H7 (cell line): ENCODE measurements at regions not wholly inside any gene's neighbourhood (a gene's known extent, or its start where the extent isn't known, plus 50 kb on each side); places are given as distances from the start of the nearest gene placed in this dataset.
A peak's percentile ranks its signal among the peaks of the same experiment; 100 is the strongest.

Experiments used
- DNase-seq: peaks from one replicate; pipeline ENCODE4 v3.0.0; 2012
- H3K27me3 ChIP-seq: 2 replicates; pipeline ENCODE4 v1.6.0; 2011; ENCODE audit warnings: mild to moderate bottlenecking, low read length; ENCODE audit not compliant: control insufficient read depth, insufficient read depth
- H3K36me3 ChIP-seq: replicated peaks from 2 replicates; pipeline ENCODE4 v1.5.1; 2011; ENCODE audit warnings: low read length; ENCODE audit not compliant: control insufficient read depth, insufficient read depth
- H3K4me3 ChIP-seq: 2 replicates; pipeline ENCODE4 v1.5.1; 2011; ENCODE audit warnings: low read depth, mild to moderate bottlenecking, control low read depth, low read length, moderate library complexity; ENCODE audit not compliant: insufficient read depth

- H3K4me3 ChIP-seq, result no peak overlapping the region
- H3K36me3 ChIP-seq, result peaks cover 9% of the 10 kb centered on the region
- H3K27me3 ChIP-seq, result no peaks in the 10 kb centered on the region
- no peak for DNase-seq
Measured at GRCh38 chrX:2618516-2618915, 72.6 kb upstream of the CD99 start.

GRCh38 chrX:2614911-2615310 is 76.2 kb upstream of the CD99 start:
- Histone ChIP-seq H3K36me3 (peaks cover 9% of the 10 kb centered on the region), H3K4me3 (no peak overlapping the region), H3K27me3 (no peaks in the 10 kb centered on the region)
- peak; percentile 47 for DNase-seq

DNA sequence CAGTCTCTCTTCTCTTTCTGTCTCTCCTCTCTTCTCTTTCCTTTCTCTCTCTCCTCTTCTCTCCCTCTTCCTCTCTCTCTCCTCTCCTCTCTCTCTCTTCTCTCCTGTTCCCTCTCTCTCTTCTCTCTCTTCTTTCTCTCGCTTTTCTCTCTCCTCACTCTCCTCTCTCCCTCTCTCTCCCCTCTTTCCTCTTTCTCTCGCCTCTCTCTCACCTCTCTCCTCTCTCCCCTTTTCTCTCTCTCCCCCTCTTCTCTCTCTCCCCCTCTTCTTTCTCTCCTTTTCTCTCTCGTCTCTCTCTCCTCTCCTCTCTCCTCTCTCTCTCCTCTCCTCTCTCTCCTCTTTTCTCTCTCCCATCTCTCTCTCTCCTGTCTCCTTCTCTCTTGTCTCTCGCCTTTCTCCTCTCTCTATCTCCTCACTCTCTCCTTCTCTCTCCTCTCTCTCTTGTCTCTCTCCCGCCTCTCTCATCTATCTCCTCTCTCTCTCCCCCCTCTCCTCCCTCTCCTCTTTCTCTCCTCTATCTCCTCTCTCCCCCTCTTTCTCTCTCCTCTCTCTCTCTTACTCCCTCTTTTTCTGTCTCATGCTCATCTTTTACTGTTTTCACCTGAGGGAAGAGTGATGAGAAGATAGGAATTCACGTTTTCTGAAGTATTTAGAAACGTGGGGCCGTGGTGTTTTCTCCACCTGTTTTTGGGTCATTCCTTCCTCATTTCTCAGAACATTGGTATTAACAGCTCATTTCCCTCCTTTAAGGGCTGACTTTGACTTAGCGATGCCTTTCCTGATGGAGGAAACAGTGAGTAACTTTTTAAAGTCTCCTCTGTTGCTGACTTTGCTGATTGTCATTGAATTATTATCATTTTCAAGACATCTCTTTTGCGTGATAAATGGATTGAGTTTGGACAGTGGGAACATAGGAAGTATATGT is 80.6 kb upstream of the CD99 start:
- Histone ChIP-seq H3K27me3 (no peaks in the 10 kb centered on the region), H3K36me3 (peaks cover 2% of the 10 kb centered on the region; the same call in 1 of the 2 replicates), H3K4me3 (peak overlapping the region; percentile 73)
- no peak for DNase-seq

GRCh38 chrX:2609431-2610238 is 81.5 kb upstream of the CD99 start:
- DNase-seq, result no peak
- Histone ChIP-seq H3K36me3 (peaks cover 2% of the 10 kb centered on the region; the same call in 1 of the 2 replicates), H3K27me3 (no peaks in the 10 kb centered on the region), H3K4me3 (peak overlapping the region; percentile 73)

GRCh38 chrX:2608638-2609430 is 82.3 kb upstream of the CD99 start:
- DNase-seq, result peak; percentile 95
- peaks cover under 1% of the 10 kb centered on the region; the same call in 1 of the 2 replicates for H3K36me3 ChIP-seq
- H3K27me3 ChIP-seq, result no peaks in the 10 kb centered on the region
- H3K4me3 ChIP-seq, result peak overlapping the region; percentile 73

- H3K27me3 ChIP-seq, result no peaks in the 10 kb centered on the region
- DNase-seq, result no peak
- H3K4me3 ChIP-seq, result no peak overlapping the region
- no peaks in the 10 kb centered on the region for H3K36me3 ChIP-seq
Measured at GRCh38 chrX:2607113-2607512, 84.0 kb upstream of the CD99 start.

DNA sequence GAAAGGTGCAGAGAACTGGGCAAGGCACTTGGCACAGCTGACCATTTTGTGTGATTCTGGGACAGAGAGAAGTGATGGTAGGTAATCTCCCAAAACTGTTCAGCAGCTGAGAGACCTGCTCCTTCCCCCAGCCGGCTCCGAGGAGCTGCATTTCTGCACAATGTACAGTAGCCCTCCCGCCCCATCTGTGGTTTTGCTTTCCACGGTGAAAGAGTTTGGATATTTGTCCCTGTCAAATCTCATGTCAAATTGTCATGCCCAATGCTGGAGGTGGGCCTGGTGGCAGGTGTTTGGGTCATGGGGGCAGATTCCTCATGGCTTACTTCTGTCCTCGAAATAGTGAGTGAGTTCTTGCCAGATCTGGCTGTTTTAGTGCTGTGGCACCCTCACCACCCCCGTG is 90.5 kb upstream of the CD99 start:
- Histone ChIP-seq H3K4me3 (no peak overlapping the region), H3K36me3 (no peaks in the 10 kb centered on the region), H3K27me3 (no peaks in the 10 kb centered on the region)
- DNase-seq, result no peak

DNA sequence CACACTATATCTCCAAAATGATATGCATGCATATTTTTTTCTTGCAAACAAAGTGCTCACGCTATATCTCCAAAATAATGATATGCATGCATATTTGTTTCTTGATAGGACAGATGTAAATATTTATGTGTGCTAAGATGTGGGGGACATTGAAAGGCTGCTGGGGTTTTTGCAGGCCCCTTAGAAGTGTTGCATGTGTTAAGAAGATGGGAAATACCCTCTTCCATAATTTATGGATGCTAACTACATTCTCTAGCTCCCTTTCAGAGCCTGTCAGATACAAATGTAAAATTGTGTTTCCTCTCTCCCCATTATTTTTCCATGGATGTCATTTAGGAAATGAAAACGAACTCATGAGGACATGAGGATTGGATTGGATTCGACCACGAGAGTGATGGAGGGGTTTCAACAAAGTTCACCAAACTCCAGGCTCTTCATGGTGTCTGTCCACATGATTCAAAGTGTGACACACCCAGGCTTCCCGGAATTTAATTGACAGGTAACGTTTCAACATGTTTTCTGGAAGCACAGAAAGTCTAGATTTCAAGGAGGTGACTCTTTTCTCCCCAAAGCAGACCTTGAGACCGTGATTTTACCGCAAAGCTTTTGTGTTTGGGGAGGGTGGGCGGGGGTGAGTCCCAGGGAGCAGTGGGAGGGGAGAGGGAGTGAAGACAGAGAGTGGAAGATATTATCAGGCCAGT is 94.4 kb upstream of the CD99 start:
- H3K36me3 ChIP-seq, result no peaks in the 10 kb centered on the region
- no peak overlapping the region for H3K4me3 ChIP-seq
- DNase-seq, result no peak
- H3K27me3 ChIP-seq, result no peaks in the 10 kb centered on the region

GRCh38 chrX:2596045-2596444 is 95.0 kb upstream of the CD99 start:
- no peak overlapping the region for H3K4me3 ChIP-seq
- no peaks in the 10 kb centered on the region for H3K36me3 ChIP-seq
- DNase-seq, result no peak
- H3K27me3 ChIP-seq, result no peaks in the 10 kb centered on the region

DNA sequence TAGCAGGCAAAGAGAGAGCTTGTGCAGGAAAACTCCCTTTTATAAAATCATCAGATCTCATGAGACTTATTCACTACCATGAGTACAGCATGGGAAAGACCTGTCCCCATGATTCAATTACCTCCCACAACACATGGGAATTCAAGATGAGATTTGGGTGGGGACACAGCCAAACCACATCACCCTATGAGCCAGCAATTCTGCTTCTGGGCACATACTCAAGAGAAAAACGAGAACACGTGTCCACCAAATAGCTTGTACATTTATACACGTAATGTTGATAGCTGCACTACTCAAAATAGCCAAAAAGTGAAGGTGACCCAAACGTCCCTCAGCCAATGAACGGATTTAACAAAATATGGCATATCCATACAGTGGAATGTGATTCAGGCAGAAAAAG is 94.5 kb upstream of the DHRSX start:
- no peak for DNase-seq
- no peaks in the 10 kb centered on the region for H3K27me3 ChIP-seq
- H3K4me3 ChIP-seq, result no peak overlapping the region

GRCh38 chrX:2594491-2594890 is 93.7 kb upstream of the DHRSX start:
- no peaks in the 10 kb centered on the region for H3K27me3 ChIP-seq
- no peaks in the 10 kb centered on the region for H3K36me3 ChIP-seq
- H3K4me3 ChIP-seq, result no peak overlapping the region
- DNase-seq, result no peak

More for the DNA sequence above, 94.5 kb upstream of the DHRSX start:
- H3K36me3 ChIP-seq, result no peaks in the 10 kb centered on the region

- Histone ChIP-seq H3K4me3 (no peak overlapping the region), H3K36me3 (no peaks in the 10 kb centered on the region), H3K27me3 (no peaks in the 10 kb centered on the region)
- no peak for DNase-seq
Measured at GRCh38 chrX:2592279-2592678, 91.5 kb upstream of the DHRSX start.

GRCh38 chrX:2589186-2590020 is 88.6 kb upstream of the DHRSX start:
- Histone ChIP-seq H3K27me3 (peaks cover 18% of the 10 kb centered on the region), H3K4me3 (no peak overlapping the region), H3K36me3 (no peaks in the 10 kb centered on the region; the same call in 1 of the 2 replicates)
- DNase-seq, result no peak
